ENCODE measurements at regions not wholly inside any gene's neighbourhood (a gene's known extent, or its start where the extent isn't known, plus 50 kb on each side); places are given as distances from the start of the nearest gene placed in this dataset.

- no peaks in the 10 kb centered on the region for H3K36me3 ChIP-seq
- intact Hi-C loops (cut with DNase I; ENCODE audit: low total_unique reads) = no loop called here
- TF ChIP-seq CTCF (IDR thresholded peaks at IDR 0.05) = no peak
- H3K4me1 ChIP-seq = no peaks in the 10 kb centered on the region
- no peaks in the 10 kb centered on the region for H3K9me3 ChIP-seq
- H3K27ac ChIP-seq = no peak overlapping the region
- DNase-seq = no peak
- no peak overlapping the region for H3K4me3 ChIP-seq
- H3K27me3 ChIP-seq = no peaks in the 10 kb centered on the region
These were observed 299.8 kb downstream of the SHQ1 start for GRCh38 chr3:72548461-72548860.

- intact Hi-C loops (cut with DNase I; ENCODE audit: low total_unique reads) = no loop called here
- Histone ChIP-seq H3K9me3 (no peaks in the 10 kb centered on the region), H3K27me3 (no peaks in the 10 kb centered on the region), H3K4me3 (no peak overlapping the region), H3K27ac (no peak overlapping the region), H3K36me3 (no peaks in the 10 kb centered on the region), H3K4me1 (no peaks in the 10 kb centered on the region)
- TF ChIP-seq CTCF (IDR thresholded peaks at IDR 0.05) = no peak
- no peak for DNase-seq
These were observed 301.1 kb downstream of the SHQ1 start for GRCh38 chr3:72547183-72547582.

GRCh38 chr3:72544239-72544638 lies 304.0 kb downstream of the SHQ1 start:
- intact Hi-C loops (cut with DNase I; ENCODE audit: low total_unique reads) = no loop called here
- no peak for DNase-seq
- H3K4me3 ChIP-seq = no peak overlapping the region
- H3K9me3 ChIP-seq = peaks cover 0 to 5% (median 0%) of the 10 kb centered on the region in 3 donors
- no peaks in the 10 kb centered on the region for H3K27me3 ChIP-seq
- H3K36me3 ChIP-seq = no peaks in the 10 kb centered on the region
- H3K4me1 ChIP-seq = no peaks in the 10 kb centered on the region
- H3K27ac ChIP-seq = no peak overlapping the region
- no peak for TF ChIP-seq CTCF (IDR thresholded peaks at IDR 0.05)

- intact Hi-C loops (cut with DNase I; ENCODE audit: low total_unique reads) = no loop called here
- no peak for TF ChIP-seq CTCF (IDR thresholded peaks at IDR 0.05)
- Histone ChIP-seq H3K27me3 (no peaks in the 10 kb centered on the region), H3K4me3 (no peak overlapping the region), H3K9me3 (peaks cover 0 to 5% (median 0%) of the 10 kb centered on the region in 3 donors), H3K36me3 (no peaks in the 10 kb centered on the region), H3K4me1 (no peaks in the 10 kb centered on the region), H3K27ac (no peak overlapping the region)
- no peak for DNase-seq
These were observed 305.0 kb downstream of the SHQ1 start for GRCh38 chr3:72543246-72543645.

GRCh38 chr3:72542781-72543180 lies 305.5 kb downstream of the SHQ1 start:
- H3K9me3 ChIP-seq = peaks cover 0 to 5% (median 0%) of the 10 kb centered on the region in 3 donors
- no peak for DNase-seq
- no peaks in the 10 kb centered on the region for H3K4me1 ChIP-seq
- intact Hi-C loops (cut with DNase I; ENCODE audit: low total_unique reads) = no loop called here
- no peaks in the 10 kb centered on the region for H3K36me3 ChIP-seq
- no peaks in the 10 kb centered on the region for H3K27me3 ChIP-seq
- TF ChIP-seq CTCF (IDR thresholded peaks at IDR 0.05) = no peak
- H3K27ac ChIP-seq = no peak overlapping the region
- H3K4me3 ChIP-seq = no peak overlapping the region

GRCh38 chr3:72539856-72540255 lies 308.4 kb downstream of the SHQ1 start:
- Histone ChIP-seq H3K9me3 (peaks cover 0 to 5% (median 0%) of the 10 kb centered on the region in 3 donors), H3K27ac (no peak overlapping the region), H3K36me3 (no peaks in the 10 kb centered on the region), H3K27me3 (no peaks in the 10 kb centered on the region), H3K4me1 (peaks cover 0 to 6% (median 1%) of the 10 kb centered on the region in 4 donors), H3K4me3 (no peak overlapping the region)
- TF ChIP-seq CTCF (IDR thresholded peaks at IDR 0.05) = no peak
- DNase-seq = no peak
- intact Hi-C loops (cut with DNase I; ENCODE audit: low total_unique reads) = no loop called here

Measured in tibial artery (tissue), 4 donors.